Upper lobe of left lung (tissue), 4 donors: ENCODE measurements at regions not wholly inside any gene's neighbourhood (a gene's known extent, or its start where the extent isn't known, plus 50 kb on each side); places are given as distances from the start of the nearest gene placed in this dataset.

Experiments
- CTCF ChIP-seq, 6 experiments: fragments of 450-650 bp in 4 of 6; fragments of 200-600 bp in 2 of 6; sonication (generic) in 2 of 6; IDR thresholded peaks; one replicate each; pipeline ENCODE4 v1.5.1; 2016 to 2019; ENCODE audit warnings: antibody characterized with exemption in 6 of 6
- EP300 ChIP-seq, 4 donors: sonication (generic); formaldehyde crosslinking; IDR thresholded peaks; one replicate each; pipeline ENCODE4 v1.5.1; 2017; ENCODE audit warnings: antibody characterized with exemption in 4 of 4, control low read depth in 2 of 4
- POLR2A ChIP-seq, 4 donors: fragments of 450-650 bp; IDR thresholded peaks; one replicate each; pipeline ENCODE4 v1.5.1; 2016 to 2017; ENCODE audit warnings: antibody characterized with exemption in 4 of 4, mild to moderate bottlenecking in 2 of 4

DNA sequence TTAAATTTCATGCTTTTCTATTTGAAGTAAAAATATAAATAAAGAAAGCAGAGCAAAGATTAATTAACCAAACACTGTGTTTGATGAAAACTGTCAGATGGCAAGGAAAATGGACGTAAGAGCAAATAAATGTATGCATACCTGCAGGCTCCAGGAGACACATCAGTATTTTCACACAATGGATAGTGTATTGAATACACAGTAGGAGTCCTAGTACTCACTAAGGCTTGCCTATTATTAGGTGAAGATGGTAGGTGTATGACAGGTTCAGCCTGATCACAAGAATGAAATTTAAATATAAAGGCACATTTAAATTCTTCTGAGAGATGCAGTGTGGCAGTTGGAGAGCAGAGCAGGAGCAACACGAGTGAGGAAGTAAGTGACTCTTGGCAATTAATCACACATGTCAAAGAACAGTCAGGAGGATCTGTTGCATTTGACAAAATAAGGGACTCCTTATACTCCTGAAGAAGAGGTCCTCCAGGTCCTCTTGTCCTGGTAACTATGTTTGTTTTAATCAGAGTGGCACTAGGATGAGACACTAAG lies 106.0 kb upstream of the NDST4 start:
- TF ChIP-seq CTCF (IDR thresholded peaks at IDR 0.05) (no peak), POLR2A (IDR thresholded peaks at IDR 0.05) (no peak), EP300 (IDR thresholded peaks at IDR 0.05) (no peak)
